Vagina (tissue), 2 donors: ENCODE measurements at regions not wholly inside any gene's neighbourhood (a gene's known extent, or its start where the extent isn't known, plus 50 kb on each side); places are given as distances from the start of the nearest gene placed in this dataset.

Source experiments
- CTCF ChIP-seq, 3 experiments: fragments of 450-650 bp in 2 of 3; fragments of 200-600 bp in 1 of 3; sonication (generic) in 1 of 3; IDR thresholded peaks; one replicate each; pipeline ENCODE4 v1.5.1; 2017 to 2019; ENCODE audit warnings: antibody characterized with exemption in 3 of 3, mild to moderate bottlenecking in 2 of 3, moderate library complexity in 2 of 3
- POLR2AphosphoS5 ChIP-seq, 2 donors: sonication (generic); formaldehyde crosslinking; IDR thresholded peaks; one replicate each; pipeline ENCODE4 v1.9.0; 2017; ENCODE audit warnings: antibody characterized with exemption in 2 of 2, mild to moderate bottlenecking in 2 of 2, low read depth in 1 of 2; ENCODE audit not compliant: insufficient read depth in 1 of 2

GRCh38 chr2:49798570-49798969 is 644.3 kb upstream of the FSHR start:
- no peak for TF ChIP-seq CTCF (IDR thresholded peaks at IDR 0.05)
- no peak for TF ChIP-seq POLR2AphosphoS5 (IDR thresholded peaks at IDR 0.05; ENCODE audit: insufficient read depth in 1 of 2, low read depth in 1 of 2)
